ENCODE measurements at regions not wholly inside any gene's neighbourhood (a gene's known extent, or its start where the extent isn't known, plus 50 kb on each side); places are given as distances from the start of the nearest gene placed in this dataset.

GRCh38 chr12:61232040-61232439, 1028.2 kb upstream of the USP15 start:
- TF ChIP-seq CTCF (IDR thresholded peaks at IDR 0.05; ENCODE audit: insufficient read depth, low read length, poor library complexity, severe bottlenecking) = no peak
- no peak for TF ChIP-seq EZH2phosphoT487 (conservative IDR thresholded peaks at IDR 0.05; ENCODE audit: low read length)
